GM23248 (cell line): ENCODE measurements at regions not wholly inside any gene's neighbourhood (a gene's known extent, or its start where the extent isn't known, plus 50 kb on each side); places are given as distances from the start of the nearest gene placed in this dataset.

Experiments
- DNase-seq: peaks from one replicate; pipeline ENCODE4 v3.0.0-alpha.2; 2015
- H2AFZ ChIP-seq: fragments of 200-600 bp; sonication (generic); 2 replicates; pipeline ENCODE4 v1.6.1; 2016; ENCODE audit warnings: antibody characterized with exemption
- H3F3A ChIP-seq: fragments of 200-600 bp; sonication (generic); 2 replicates; pipeline ENCODE4 v1.6.1; 2016; ENCODE audit warnings: mild to moderate bottlenecking, antibody characterized with exemption, mixed run types; ENCODE audit not compliant: insufficient read depth
- H3K27ac ChIP-seq: fragments of 200-600 bp; sonication (generic); 2 replicates; pipeline ENCODE4 v1.5.1; 2016; ENCODE audit warnings: mild to moderate bottlenecking
- H3K27me3 ChIP-seq: fragments of 200-600 bp; sonication (generic); replicated peaks from 2 replicates; pipeline ENCODE4 v1.6.1; 2016; ENCODE audit warnings: mild to moderate bottlenecking; ENCODE audit not compliant: insufficient read depth
- H3K36me3 ChIP-seq: fragments of 200-600 bp; sonication (generic); 2 replicates; pipeline ENCODE4 v1.6.1; 2016; ENCODE audit warnings: low read depth, mild to moderate bottlenecking
- H3K4me1 ChIP-seq: fragments of 200-600 bp; sonication (generic); 2 replicates; pipeline ENCODE4 v1.6.1; 2016; ENCODE audit warnings: mild to moderate bottlenecking; ENCODE audit not compliant: insufficient read depth
- H3K4me2 ChIP-seq: fragments of 200-600 bp; sonication (generic); one replicate; pipeline ENCODE4 v1.6.1; 2016; ENCODE audit warnings: mild to moderate bottlenecking; ENCODE audit not compliant: unreplicated experiment
- H3K4me3 ChIP-seq: fragments of 200-600 bp; sonication (generic); 2 replicates; pipeline ENCODE4 v1.5.1; 2016; ENCODE audit warnings: mild to moderate bottlenecking
- H3K79me2 ChIP-seq: fragments of 200-600 bp; sonication (generic); 2 replicates; pipeline ENCODE4 v1.6.1; 2016; ENCODE audit warnings: mild to moderate bottlenecking; ENCODE audit not compliant: insufficient read depth
- H3K9ac ChIP-seq: fragments of 200-600 bp; sonication (generic); 2 replicates; pipeline ENCODE4 v1.6.1; 2016; ENCODE audit warnings: mild to moderate bottlenecking
- H3K9me2 ChIP-seq: fragments of 200-600 bp; sonication (generic); 2 replicates; pipeline ENCODE4 v1.6.1; 2016; ENCODE audit warnings: mixed run types, mild to moderate bottlenecking, moderate library complexity; ENCODE audit not compliant: insufficient read depth
- H3K9me3 ChIP-seq: fragments of 200-600 bp; sonication (generic); one replicate; pipeline ENCODE4 v1.6.1; 2017; ENCODE audit warnings: low read depth
- H4K20me1 ChIP-seq: fragments of 200-600 bp; sonication (generic); 2 replicates; pipeline ENCODE4 v1.6.0; 2016; ENCODE audit not compliant: insufficient read depth
- EZH2 ChIP-seq: fragments of 200-600 bp; sonication (generic); IDR thresholded peaks from 2 replicates; pipeline ENCODE4 v1.6.1; 2018; ENCODE audit warnings: antibody characterized with exemption, mild to moderate bottlenecking; ENCODE audit not compliant: insufficient read depth, poor library complexity, severe bottlenecking
- EZH2phosphoT487 ChIP-seq: fragments of 200-600 bp; sonication (generic); IDR thresholded peaks from 2 replicates; pipeline ENCODE4 v1.6.1; 2018; ENCODE audit warnings: antibody characterized with exemption, moderate library complexity, mild to moderate bottlenecking, low read depth; ENCODE audit not compliant: insufficient read depth
- WGBS, 2 experiments: methylation state at CpG; one replicate each; pipeline ENCODE4 v1.1.6; 2015 to 2017; ENCODE audit warnings: low lambda C conversion rate in 2 of 2, low coverage in 1 of 2; ENCODE audit errors: missing lambda C conversion rate in 2 of 2; 5-methylcytosine and 5-hydroxymethylcytosine counted together
- in situ Hi-C: fragments of 300-500 bp; cut with MboI; formaldehyde crosslinking; loops from 2 replicates; pipeline ENCODE4 v1.15.0; 2020

DNA sequence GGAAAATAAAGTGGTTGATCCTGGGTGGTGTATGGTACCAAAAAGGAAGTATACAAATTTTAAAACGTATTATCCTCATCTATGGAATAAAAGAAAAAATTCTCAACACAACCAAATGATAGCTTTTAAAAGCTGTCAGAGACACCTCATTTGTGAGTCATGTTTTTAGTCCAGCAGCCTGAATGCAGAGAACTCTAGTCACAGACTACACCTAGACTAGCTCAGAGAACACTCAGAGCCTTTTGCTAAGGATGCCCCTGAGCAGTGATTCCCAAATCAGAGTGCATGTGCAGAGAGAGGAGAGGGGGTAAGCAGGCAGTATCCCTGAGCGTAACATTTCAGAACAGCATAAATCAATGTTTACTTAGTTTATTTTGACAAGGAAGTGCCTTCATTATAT lies 809.3 kb downstream of the HACE1 start:
- H2AFZ ChIP-seq = no peak overlapping the region
- H3K27ac ChIP-seq = no peak overlapping the region
- no peaks in the 10 kb centered on the region for H3K4me1 ChIP-seq
- DNase-seq = no peak
- no peak overlapping the region for H3K9ac ChIP-seq
- H3K4me3 ChIP-seq = no peak overlapping the region
- H3K36me3 ChIP-seq = no peaks in the 10 kb centered on the region
- H3K27me3 ChIP-seq = no peaks in the 10 kb centered on the region
- no peaks in the 10 kb centered on the region for H4K20me1 ChIP-seq
- 43 to 46% methylated on average over 2 of the region's 2 CpGs for WGBS, 2 experiments
- H3K4me2 ChIP-seq = no peak overlapping the region
- H3K79me2 ChIP-seq = no peaks in the 10 kb centered on the region
- H3K9me2 ChIP-seq = no peaks in the 10 kb centered on the region
- in situ Hi-C loops = no loop called here
- H3F3A ChIP-seq = no peaks in the 10 kb centered on the region
- H3K9me3 ChIP-seq = no peaks in the 10 kb centered on the region
- TF ChIP-seq EZH2phosphoT487 (no peak), EZH2 (no peak)

DNA sequence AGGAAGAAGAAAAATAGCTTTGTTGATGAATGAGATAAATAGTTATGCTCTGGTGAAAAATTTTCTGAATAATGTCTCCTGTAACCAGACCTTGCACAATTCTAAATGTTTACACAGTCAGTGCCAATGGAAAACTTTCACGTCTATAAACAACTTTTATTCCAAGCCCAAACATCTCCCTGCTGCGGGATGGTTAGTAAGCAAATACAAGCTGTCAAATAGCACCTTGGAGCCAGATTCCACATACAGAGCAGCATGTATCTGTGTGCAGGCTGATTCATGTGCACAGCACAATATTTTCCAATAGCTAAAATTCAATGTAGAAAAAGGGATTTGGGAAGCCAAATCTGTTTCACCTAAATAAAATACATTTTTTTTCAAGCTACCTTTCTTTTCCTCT lies 813.3 kb downstream of the HACE1 start:
- in situ Hi-C loops = no loop called here
- WGBS, 2 experiments = 21% methylated on average over 2 of the region's 2 CpGs

GRCh38 chr6:104031346-104031745 lies 828.4 kb downstream of the HACE1 start:
- Histone ChIP-seq H3K27me3 (no peaks in the 10 kb centered on the region), H3F3A (no peaks in the 10 kb centered on the region), H3K9me2 (no peaks in the 10 kb centered on the region), H3K4me2 (no peak overlapping the region), H2AFZ (no peak overlapping the region), H3K27ac (no peak overlapping the region), H3K4me1 (no peaks in the 10 kb centered on the region), H3K36me3 (no peaks in the 10 kb centered on the region), H3K79me2 (no peaks in the 10 kb centered on the region), H4K20me1 (no peaks in the 10 kb centered on the region), H3K9ac (no peak overlapping the region), H3K4me3 (no peak overlapping the region), H3K9me3 (no peaks in the 10 kb centered on the region)
- in situ Hi-C loops = no loop called here
- DNase-seq = no peak
- no peak for TF ChIP-seq EZH2
- no peak for TF ChIP-seq EZH2phosphoT487
- 23 to 37% methylated on average over 1 of the region's 1 CpG for WGBS, 2 experiments

More for the DNA sequence above, 813.3 kb downstream of the HACE1 start:
- Histone ChIP-seq H4K20me1 (no peaks in the 10 kb centered on the region), H2AFZ (no peak overlapping the region), H3K9ac (no peak overlapping the region), H3K9me3 (no peaks in the 10 kb centered on the region), H3K4me3 (no peak overlapping the region), H3K79me2 (no peaks in the 10 kb centered on the region), H3K27ac (no peak overlapping the region), H3F3A (no peaks in the 10 kb centered on the region), H3K9me2 (no peaks in the 10 kb centered on the region), H3K27me3 (no peaks in the 10 kb centered on the region), H3K4me2 (no peak overlapping the region), H3K4me1 (no peaks in the 10 kb centered on the region), H3K36me3 (no peaks in the 10 kb centered on the region)
- no peak for DNase-seq
- TF ChIP-seq EZH2phosphoT487 (no peak), EZH2 (no peak)

GRCh38 chr6:104022126-104022525 lies 837.6 kb downstream of the HACE1 start:
- no peak for DNase-seq
- H3K27ac ChIP-seq = no peak overlapping the region
- H3K9ac ChIP-seq = no peak overlapping the region
- H2AFZ ChIP-seq = no peak overlapping the region
- H3F3A ChIP-seq = no peaks in the 10 kb centered on the region
- no peaks in the 10 kb centered on the region for H3K9me2 ChIP-seq
- H3K36me3 ChIP-seq = no peaks in the 10 kb centered on the region
- no peak overlapping the region for H3K4me3 ChIP-seq
- H4K20me1 ChIP-seq = no peaks in the 10 kb centered on the region
- TF ChIP-seq EZH2phosphoT487 = no peak
- TF ChIP-seq EZH2 = no peak
- no peak overlapping the region for H3K4me2 ChIP-seq
- H3K4me1 ChIP-seq = no peaks in the 10 kb centered on the region
- no peaks in the 10 kb centered on the region for H3K79me2 ChIP-seq
- no peaks in the 10 kb centered on the region for H3K27me3 ChIP-seq
- H3K9me3 ChIP-seq = peaks cover 2% of the 10 kb centered on the region
- in situ Hi-C loops = no loop called here

DNA sequence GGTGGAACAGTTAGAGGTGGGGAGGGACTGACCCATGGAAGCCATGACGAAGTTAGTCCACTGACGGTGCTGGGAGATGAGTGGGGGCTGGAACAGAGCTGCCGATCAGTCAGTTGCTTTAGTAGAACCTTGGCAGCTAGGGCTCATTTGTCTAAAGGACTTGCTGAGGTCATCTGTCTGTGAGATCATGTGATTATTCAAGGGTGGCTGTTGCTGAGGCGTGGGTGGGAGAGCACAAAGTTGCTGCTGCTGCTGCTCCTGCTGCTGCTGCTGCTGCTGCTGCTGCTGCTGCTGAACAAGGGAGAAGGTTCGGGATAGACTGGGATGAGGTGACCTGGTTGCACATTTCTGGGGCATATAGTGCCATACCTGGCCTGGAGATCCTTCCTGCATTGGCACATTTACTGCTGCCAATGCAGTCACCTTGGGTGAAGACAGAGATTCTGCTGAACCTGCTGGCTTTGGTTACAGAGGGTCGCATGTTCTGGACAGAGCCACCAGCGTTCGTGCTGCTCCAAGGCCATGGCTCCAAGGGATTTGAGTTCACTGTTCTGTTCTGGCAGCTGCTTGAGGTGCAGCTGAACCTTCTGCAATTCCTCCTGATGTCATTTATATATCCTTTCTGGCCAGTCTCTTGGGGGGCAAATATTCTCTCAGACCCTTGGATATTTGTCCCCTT lies 840.5 kb downstream of the HACE1 start:
- H3K9me3 ChIP-seq = peaks cover 2% of the 10 kb centered on the region
- in situ Hi-C loops = no loop called here
- no peaks in the 10 kb centered on the region for H3K27me3 ChIP-seq
- no peak overlapping the region for H3K4me2 ChIP-seq
- no peak overlapping the region for H2AFZ ChIP-seq
- WGBS, 2 experiments = 37 to 45% methylated on average over 8 of the region's 8 CpGs
- H3K9me2 ChIP-seq = no peaks in the 10 kb centered on the region
- no peaks in the 10 kb centered on the region for H3K4me1 ChIP-seq
- H4K20me1 ChIP-seq = no peaks in the 10 kb centered on the region
- no peaks in the 10 kb centered on the region for H3F3A ChIP-seq
- no peak for DNase-seq
- no peaks in the 10 kb centered on the region for H3K36me3 ChIP-seq
- H3K79me2 ChIP-seq = no peaks in the 10 kb centered on the region
- H3K4me3 ChIP-seq = no peak overlapping the region
- H3K27ac ChIP-seq = no peak overlapping the region
- H3K9ac ChIP-seq = no peak overlapping the region
- TF ChIP-seq EZH2 = no peak
- no peak for TF ChIP-seq EZH2phosphoT487
